SU-DHL-6 (cell line): ENCODE measurements at regions not wholly inside any gene's neighbourhood (a gene's known extent, or its start where the extent isn't known, plus 50 kb on each side); places are given as distances from the start of the nearest gene placed in this dataset.

Experiments used
- EZH2phosphoT487 ChIP-seq: fragments of 200-600 bp; sonication (generic), shearing (Covaris generic); conservative IDR thresholded peaks from 2 replicates; pipeline ENCODE4 v1.6.1; 2018; ENCODE audit warnings: mild to moderate bottlenecking, antibody characterized with exemption, low read length, moderate library complexity, mixed read lengths
- TF ChIP-seq, protein P1 (sequence below): fragments of 200-600 bp; sonication (generic); IDR thresholded peaks from one replicate; pipeline ENCODE4 v1.5.1; 2017; ENCODE audit warnings: antibody characterized with exemption, mild to moderate bottlenecking, low read length, moderate library complexity; ENCODE audit not compliant: insufficient read depth, poor library complexity, severe bottlenecking

DNA sequence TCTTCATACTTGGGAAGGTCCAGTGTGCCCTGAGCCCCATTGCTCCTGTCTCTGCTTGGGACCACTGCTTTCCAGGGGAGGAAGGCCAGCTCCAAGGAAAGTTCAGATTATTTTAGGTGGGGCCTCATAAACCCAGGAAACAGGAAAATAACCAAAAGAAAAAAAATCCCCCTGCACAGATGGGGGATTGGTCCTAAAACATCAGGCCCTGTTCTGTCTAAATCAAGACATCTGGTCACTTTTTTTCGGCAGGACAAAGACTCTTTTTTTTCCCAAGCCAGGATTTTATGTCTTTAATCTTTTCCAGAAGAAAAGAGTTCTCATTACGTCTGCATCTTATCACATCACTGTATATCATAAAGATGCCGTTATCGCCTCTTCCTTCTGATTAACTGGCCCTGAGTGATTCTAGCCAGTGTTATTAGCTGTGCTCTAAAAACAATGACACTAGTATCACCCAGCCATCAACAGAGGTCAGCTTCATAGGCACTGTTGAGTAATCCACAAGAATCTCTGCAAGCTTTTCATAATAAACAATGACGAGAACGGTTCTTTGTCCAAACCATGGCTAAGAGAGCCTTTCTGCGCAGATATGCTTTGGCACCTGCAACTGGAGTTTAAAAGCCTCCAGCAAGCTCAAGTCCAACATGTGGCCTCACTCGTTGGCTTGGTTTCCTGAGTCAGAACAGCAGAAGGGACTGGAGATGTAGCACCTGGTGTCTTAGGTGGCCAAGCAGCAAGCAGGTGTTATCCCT, 138.2 kb downstream of the VAPA start:
- TF ChIP-seq, protein P1, sequence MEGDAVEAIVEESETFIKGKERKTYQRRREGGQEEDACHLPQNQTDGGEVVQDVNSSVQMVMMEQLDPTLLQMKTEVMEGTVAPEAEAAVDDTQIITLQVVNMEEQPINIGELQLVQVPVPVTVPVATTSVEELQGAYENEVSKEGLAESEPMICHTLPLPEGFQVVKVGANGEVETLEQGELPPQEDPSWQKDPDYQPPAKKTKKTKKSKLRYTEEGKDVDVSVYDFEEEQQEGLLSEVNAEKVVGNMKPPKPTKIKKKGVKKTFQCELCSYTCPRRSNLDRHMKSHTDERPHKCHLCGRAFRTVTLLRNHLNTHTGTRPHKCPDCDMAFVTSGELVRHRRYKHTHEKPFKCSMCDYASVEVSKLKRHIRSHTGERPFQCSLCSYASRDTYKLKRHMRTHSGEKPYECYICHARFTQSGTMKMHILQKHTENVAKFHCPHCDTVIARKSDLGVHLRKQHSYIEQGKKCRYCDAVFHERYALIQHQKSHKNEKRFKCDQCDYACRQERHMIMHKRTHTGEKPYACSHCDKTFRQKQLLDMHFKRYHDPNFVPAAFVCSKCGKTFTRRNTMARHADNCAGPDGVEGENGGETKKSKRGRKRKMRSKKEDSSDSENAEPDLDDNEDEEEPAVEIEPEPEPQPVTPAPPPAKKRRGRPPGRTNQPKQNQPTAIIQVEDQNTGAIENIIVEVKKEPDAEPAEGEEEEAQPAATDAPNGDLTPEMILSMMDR, result no peak
- TF ChIP-seq EZH2phosphoT487, result no peak
